SK-N-SH (cell line): ENCODE measurements at regions not wholly inside any gene's neighbourhood (a gene's known extent, or its start where the extent isn't known, plus 50 kb on each side); places are given as distances from the start of the nearest gene placed in this dataset.

ENCODE experiments used
- POLR2AphosphoS5 ChIP-seq: IDR thresholded peaks from 2 replicates; pipeline ENCODE4 v1.6.1; 2012; ENCODE audit warnings: low read depth, low read length
- RFX5 ChIP-seq: IDR thresholded peaks from 2 replicates; pipeline ENCODE4 v1.6.1; 2012; ENCODE audit warnings: mild to moderate bottlenecking, improper control_type of control experiment, low read length
- TF ChIP-seq, protein P1 (sequence below): IDR thresholded peaks from 2 replicates; pipeline ENCODE4 v1.4.0; 2012; ENCODE audit warnings: low read depth, borderline replicate concordance
- TF ChIP-seq, protein P2 (sequence below): fragments of 200-600 bp; sonication (generic); IDR thresholded peaks from 2 replicates; pipeline ENCODE4 v1.6.1; 2017; ENCODE audit warnings: antibody characterized with exemption, mild to moderate bottlenecking, moderate library complexity

DNA sequence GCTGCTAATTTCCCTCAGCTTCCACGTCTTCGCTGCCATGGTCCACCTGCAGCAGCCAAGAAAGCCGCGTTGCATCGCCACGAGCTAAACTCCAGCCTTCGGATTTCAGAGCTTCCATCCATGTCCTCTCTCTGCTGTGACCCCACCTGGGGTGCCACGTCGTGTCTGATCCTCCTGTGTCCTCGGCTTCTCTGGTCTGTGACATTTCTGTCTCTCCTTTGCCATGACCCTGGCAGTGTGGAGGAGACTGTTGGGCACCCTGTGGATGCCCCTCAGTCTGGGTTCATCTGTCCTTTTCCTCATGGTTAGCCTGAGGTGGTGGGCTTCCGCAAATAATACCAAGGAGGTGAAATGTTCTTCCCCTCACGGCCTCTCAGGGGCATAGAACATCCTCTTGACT is 106.8 kb downstream of the RTP5 start:
- TF ChIP-seq, protein P1, sequence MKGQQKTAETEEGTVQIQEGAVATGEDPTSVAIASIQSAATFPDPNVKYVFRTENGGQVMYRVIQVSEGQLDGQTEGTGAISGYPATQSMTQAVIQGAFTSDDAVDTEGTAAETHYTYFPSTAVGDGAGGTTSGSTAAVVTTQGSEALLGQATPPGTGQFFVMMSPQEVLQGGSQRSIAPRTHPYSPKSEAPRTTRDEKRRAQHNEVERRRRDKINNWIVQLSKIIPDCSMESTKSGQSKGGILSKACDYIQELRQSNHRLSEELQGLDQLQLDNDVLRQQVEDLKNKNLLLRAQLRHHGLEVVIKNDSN, result no peak
- TF ChIP-seq, protein P2, sequence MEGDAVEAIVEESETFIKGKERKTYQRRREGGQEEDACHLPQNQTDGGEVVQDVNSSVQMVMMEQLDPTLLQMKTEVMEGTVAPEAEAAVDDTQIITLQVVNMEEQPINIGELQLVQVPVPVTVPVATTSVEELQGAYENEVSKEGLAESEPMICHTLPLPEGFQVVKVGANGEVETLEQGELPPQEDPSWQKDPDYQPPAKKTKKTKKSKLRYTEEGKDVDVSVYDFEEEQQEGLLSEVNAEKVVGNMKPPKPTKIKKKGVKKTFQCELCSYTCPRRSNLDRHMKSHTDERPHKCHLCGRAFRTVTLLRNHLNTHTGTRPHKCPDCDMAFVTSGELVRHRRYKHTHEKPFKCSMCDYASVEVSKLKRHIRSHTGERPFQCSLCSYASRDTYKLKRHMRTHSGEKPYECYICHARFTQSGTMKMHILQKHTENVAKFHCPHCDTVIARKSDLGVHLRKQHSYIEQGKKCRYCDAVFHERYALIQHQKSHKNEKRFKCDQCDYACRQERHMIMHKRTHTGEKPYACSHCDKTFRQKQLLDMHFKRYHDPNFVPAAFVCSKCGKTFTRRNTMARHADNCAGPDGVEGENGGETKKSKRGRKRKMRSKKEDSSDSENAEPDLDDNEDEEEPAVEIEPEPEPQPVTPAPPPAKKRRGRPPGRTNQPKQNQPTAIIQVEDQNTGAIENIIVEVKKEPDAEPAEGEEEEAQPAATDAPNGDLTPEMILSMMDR, result no peak
- TF ChIP-seq RFX5 (no peak), POLR2AphosphoS5 (no peak)
